ENCODE measurements at regions not wholly inside any gene's neighbourhood (a gene's known extent, or its start where the extent isn't known, plus 50 kb on each side); places are given as distances from the start of the nearest gene placed in this dataset.

GRCh38 chr2:16060125-16060935 is 120.0 kb downstream of the MYCN start:
- ChIA-PET POLR2A (ENCODE audit: partially characterized antibody) (no interaction called here), CTCF (ENCODE audit: partially characterized antibody) (interaction anchor here (1.0 to 1.4 kb wide), 2 partner anchors 36 to 121 kb away, joined by 3 read pairs; no protein-coding TSS in a partner anchor)
- Histone ChIP-seq H3K4me1 (replicated peaks in 1 of 4; ENCODE audit: control insufficient read depth in 3 of 4, insufficient read depth in 4 of 4, low read length in 3 of 4) (peaks cover 0 to 2% (median 0%) of the 10 kb centered on the region in 4 experiments; a peak in 1 of 7 replicates), H2BK15ac (ENCODE audit: low read length) (no peak overlapping the region), H3K4me3 (ENCODE audit: extremely low read depth in 1 of 4, insufficient read depth in 2 of 4, low read depth in 3 of 4, low read length in 4 of 4) (no peak overlapping the region), H4K5ac (ENCODE audit: insufficient read length, low read depth, low read length) (no peak overlapping the region), H3K14ac (ENCODE audit: insufficient read length) (no peak overlapping the region), H4K91ac (replicated peaks; ENCODE audit: insufficient read length, low read length) (no peak overlapping the region), H3K79me1 (ENCODE audit: low read depth, low read length) (no peaks in the 10 kb centered on the region), H3K18ac (ENCODE audit: extremely low read depth, low read length) (no peak overlapping the region), H2BK20ac (ENCODE audit: low read length) (no peak overlapping the region), H2AFZ (ENCODE audit: low read length) (no peak overlapping the region), H3K9me3 (ENCODE audit: insufficient read depth in 2 of 2, low read depth in 1 of 2, low read length in 1 of 2) (peaks cover 24% of the 10 kb centered on the region in 2 experiments), H3K79me2 (ENCODE audit: control insufficient read depth in 1 of 2, insufficient read depth in 2 of 2, low read length in 2 of 2) (no peaks in the 10 kb centered on the region), H2BK120ac (replicated peaks; ENCODE audit: low read depth, low read length) (no peak overlapping the region), H4K8ac (ENCODE audit: extremely low read depth, insufficient read depth, low read length) (no peak overlapping the region), H3K27ac (ENCODE audit: low read depth, low read length) (no peak overlapping the region), H2BK5ac (ENCODE audit: low read depth, low read length) (no peak overlapping the region), H3K23ac (ENCODE audit: insufficient read length) (no peak overlapping the region), H3K36me3 (ENCODE audit: control insufficient read depth in 2 of 4, insufficient read depth in 4 of 4, low read length in 3 of 4) (0 out of 8 replicates have a peak, but pooled peaks cover 0 to 2% (median 0%) of the 10 kb centered on the region in 4 experiments), H3K4me2 (ENCODE audit: insufficient read depth in 1 of 2, low read depth in 2 of 2, low read length in 2 of 2) (no peak overlapping the region), H3K9ac (replicated peaks in 1 of 4; ENCODE audit: extremely low read depth in 1 of 4, low read depth in 3 of 4, low read length in 3 of 4) (no peak overlapping the region), H2AK5ac (ENCODE audit: low read depth, low read length) (no peak overlapping the region), H3K27me3 (replicated peaks in 1 of 4; ENCODE audit: control insufficient read depth in 3 of 4, extremely low read depth in 1 of 4, insufficient read depth in 3 of 4, low read length in 3 of 4) (no peaks in the 10 kb centered on the region; a peak in 1 of 7 replicates), H2BK12ac (ENCODE audit: low read depth, low read length) (no peak overlapping the region), H4K20me1 (replicated peaks in 1 of 2; ENCODE audit: control insufficient read depth in 1 of 2, insufficient read depth in 2 of 2, low read length in 2 of 2) (no peaks in the 10 kb centered on the region), H3K4ac (replicated peaks; ENCODE audit: insufficient read length, low read depth, low read length) (no peak overlapping the region), H3K23me2 (ENCODE audit: low read depth, low read length) (no peaks in the 10 kb centered on the region), H3K56ac (replicated peaks; ENCODE audit: insufficient read length, low read depth, low read length) (no peak overlapping the region)
- FAIRE-seq (no peak), DNase-seq (ENCODE audit: low read depth in 1 of 2, low spot score in 2 of 2) (no peak)
- WGBS, 2 experiments (ENCODE audit: extremely low coverage in 1 of 2, insufficient coverage in 1 of 2, insufficient read length in 1 of 2, insufficient replicate concordance in 2 of 2, low coverage in 1 of 2, low lambda C conversion rate in 2 of 2, missing lambda C conversion rate in 1 of 2), result 86% methylated on average over 3 of the region's 3 CpGs; no CpG with 5 or more reads in 1 of the 2 experiments
- no peak for TF ChIP-seq NRF1 (IDR thresholded peaks at IDR 0.05; ENCODE audit: low read depth, low read length)
- no peak for TF ChIP-seq RBBP5 (IDR thresholded peaks at IDR 0.05; ENCODE audit: borderline replicate concordance, low read depth, low read length)
- no peak for TF ChIP-seq BACH1 (IDR thresholded peaks at IDR 0.05; ENCODE audit: low read length)
- no peak for TF ChIP-seq JUND (IDR thresholded peaks at IDR 0.05; ENCODE audit: low read length)
- no peak for TF ChIP-seq MAFK (IDR thresholded peaks at IDR 0.05; ENCODE audit: low read depth, low read length)
- no peak for TF ChIP-seq ATF2 (IDR thresholded peaks at IDR 0.05; ENCODE audit: low read length)
- TF ChIP-seq KDM1A (IDR thresholded peaks at IDR 0.05; ENCODE audit: borderline replicate concordance, low read length), result no peak
- TF ChIP-seq CBX5 (IDR thresholded peaks at IDR 0.05; ENCODE audit: low read depth, low read length), result no peak
- no peak for TF ChIP-seq NANOG (IDR thresholded peaks at IDR 0.05; ENCODE audit: insufficient read depth, low read depth, low read length, poor library complexity, severe bottlenecking)
- no peak for TF ChIP-seq TAF1 (IDR thresholded peaks at IDR 0.05; ENCODE audit: low read depth, low read length)
- TF ChIP-seq RXRA (IDR thresholded peaks at IDR 0.05; ENCODE audit: insufficient read depth, low read depth, low read length), result no peak
- no peak for TF ChIP-seq SP4 (IDR thresholded peaks at IDR 0.05; ENCODE audit: low read length)

Measured in H1 (cell line).